ENCODE measurements at regions not wholly inside any gene's neighbourhood (a gene's known extent, or its start where the extent isn't known, plus 50 kb on each side); places are given as distances from the start of the nearest gene placed in this dataset.

DNA sequence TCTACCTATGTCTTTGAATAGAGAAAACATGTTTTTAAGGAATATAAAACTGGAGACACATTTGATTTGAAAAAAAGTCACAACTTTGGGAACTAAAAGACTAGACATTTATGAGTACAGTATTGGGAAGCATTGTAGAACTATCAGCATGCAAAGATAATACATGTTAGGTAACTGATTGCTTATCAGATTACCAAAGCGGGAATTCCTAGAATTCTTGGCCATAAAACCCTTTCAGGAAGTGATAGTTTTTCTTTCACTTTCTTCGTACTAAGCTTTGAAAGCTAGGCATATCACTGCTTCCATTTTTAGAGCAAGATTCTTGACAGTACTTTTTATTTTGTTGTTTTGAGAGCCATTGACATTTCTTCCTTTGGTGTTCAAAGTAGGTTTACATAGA lies 646.6 kb upstream of the PITX2 start:
- intact Hi-C loops (cut with DNase I) = no loop called here
- ATAC-seq = no peak
- Histone ChIP-seq H3K9me3 (no peaks in the 10 kb centered on the region), H3K4me1 (no peaks in the 10 kb centered on the region), H3K4me3 (no peak overlapping the region), H3K36me3 (replicated peaks in 1 of 2; ENCODE audit: insufficient read depth in 1 of 2, low read depth in 2 of 2) (no peaks in the 10 kb centered on the region), H3K27ac (no peak overlapping the region), H3K27me3 (no peaks in the 10 kb centered on the region)
- TF ChIP-seq POLR2A (IDR thresholded peaks at IDR 0.05) (no peak), CTCF (IDR thresholded peaks at IDR 0.05) (no peak)
- DNase-seq = no peak
- 15 to 26% methylated on average over 2 of the region's 2 CpGs for WGBS, 2 donors

DNA sequence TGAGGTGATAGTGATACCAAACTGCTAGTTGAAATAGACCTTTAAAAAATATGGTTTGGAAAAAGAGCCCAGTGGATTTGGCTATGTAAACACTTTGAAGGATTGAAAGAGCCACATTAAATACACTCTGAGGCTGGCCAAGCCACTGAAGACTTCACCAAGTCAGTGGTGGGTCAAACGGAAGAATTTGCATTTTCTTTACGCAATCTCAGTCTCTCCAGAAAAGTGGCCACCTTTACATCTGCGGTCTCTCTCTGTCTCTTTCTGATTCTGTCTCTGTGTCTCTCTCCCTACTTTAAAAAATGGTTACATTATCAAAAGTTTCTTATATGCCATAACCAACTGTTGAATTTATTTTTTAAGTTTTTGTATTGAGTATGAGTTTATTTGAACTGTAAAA lies 651.2 kb upstream of the PITX2 start:
- 79 to 87% methylated on average over 3 of the region's 3 CpGs for WGBS, 2 donors
- intact Hi-C loops (cut with DNase I) = no loop called here
- H3K4me1 ChIP-seq = no peaks in the 10 kb centered on the region
- H3K9me3 ChIP-seq = no peaks in the 10 kb centered on the region
- H3K27me3 ChIP-seq = no peaks in the 10 kb centered on the region
- TF ChIP-seq CTCF (IDR thresholded peaks at IDR 0.05) = no peak
- no peak for TF ChIP-seq POLR2A (IDR thresholded peaks at IDR 0.05)
- no peak for DNase-seq
- no peak overlapping the region for H3K27ac ChIP-seq
- H3K36me3 ChIP-seq (replicated peaks in 1 of 2; ENCODE audit: insufficient read depth in 1 of 2, low read depth in 2 of 2) = no peaks in the 10 kb centered on the region
- no peak for ATAC-seq
- H3K4me3 ChIP-seq = no peak overlapping the region

- no peak for ATAC-seq
Measured at GRCh38 chr4:111274486-111274885, 651.6 kb upstream of the PITX2 start.

GRCh38 chr4:111281219-111281618 lies 658.3 kb upstream of the PITX2 start:
- Histone ChIP-seq H3K27me3 (no peaks in the 10 kb centered on the region), H3K27ac (no peak overlapping the region), H3K4me3 (no peak overlapping the region), H3K9me3 (no peaks in the 10 kb centered on the region), H3K4me1 (no peaks in the 10 kb centered on the region), H3K36me3 (replicated peaks in 1 of 2; ENCODE audit: insufficient read depth in 1 of 2, low read depth in 2 of 2) (no peaks in the 10 kb centered on the region)
- ATAC-seq (no peak), DNase-seq (no peak)
- intact Hi-C loops (cut with DNase I) = loop anchor here (10.0 kb wide), 1 partner anchor 646 kb away; no protein-coding TSS in a partner anchor
- WGBS, 2 donors = 57 to 62% methylated on average over 5 of the region's 5 CpGs
- TF ChIP-seq CTCF (IDR thresholded peaks at IDR 0.05) (no peak), POLR2A (IDR thresholded peaks at IDR 0.05) (no peak)

More at GRCh38 chr4:111274486-111274885, 651.6 kb upstream of the PITX2 start:
- TF ChIP-seq POLR2A (IDR thresholded peaks at IDR 0.05) (no peak), CTCF (IDR thresholded peaks at IDR 0.05) (no peak)
- Histone ChIP-seq H3K27me3 (no peaks in the 10 kb centered on the region), H3K27ac (no peak overlapping the region), H3K4me1 (no peaks in the 10 kb centered on the region), H3K4me3 (no peak overlapping the region), H3K9me3 (no peaks in the 10 kb centered on the region), H3K36me3 (replicated peaks in 1 of 2; ENCODE audit: insufficient read depth in 1 of 2, low read depth in 2 of 2) (no peaks in the 10 kb centered on the region)
- intact Hi-C loops (cut with DNase I) = no loop called here
- DNase-seq = no peak
- WGBS, 2 donors = 73 to 76% methylated on average over 6 of the region's 6 CpGs

- DNase-seq = no peak
- Histone ChIP-seq H3K27ac (no peak overlapping the region), H3K9me3 (no peaks in the 10 kb centered on the region), H3K4me1 (no peaks in the 10 kb centered on the region), H3K4me3 (no peak overlapping the region), H3K36me3 (replicated peaks in 1 of 2; ENCODE audit: insufficient read depth in 1 of 2, low read depth in 2 of 2) (no peaks in the 10 kb centered on the region), H3K27me3 (no peaks in the 10 kb centered on the region)
- intact Hi-C loops (cut with DNase I) = loop anchor here (10.0 kb wide), 1 partner anchor 647 kb away; no protein-coding TSS in a partner anchor
- 37 to 48% methylated on average over 1 of the region's 1 CpG for WGBS, 2 donors
- no peak for ATAC-seq
- TF ChIP-seq CTCF (IDR thresholded peaks at IDR 0.05) (no peak), POLR2A (IDR thresholded peaks at IDR 0.05) (no peak)
Measured at GRCh38 chr4:111282035-111282434, 659.2 kb upstream of the PITX2 start.
